VCaP (cell line): ENCODE measurements at regions not wholly inside any gene's neighbourhood (a gene's known extent, or its start where the extent isn't known, plus 50 kb on each side); places are given as distances from the start of the nearest gene placed in this dataset.

Source experiments
- H3K27ac ChIP-seq: fragments of 450-650 bp; 2 replicates; pipeline ENCODE4 v1.5.1; 2017
- TF ChIP-seq, protein P1 (sequence below): fragments of 450-650 bp; conservative IDR thresholded peaks from 2 replicates; pipeline ENCODE4 v1.5.1; 2017; ENCODE audit warnings: mild to moderate bottlenecking, moderate library complexity

GRCh38 chr3:89802881-89803280 lies 695.5 kb downstream of the EPHA3 start:
- H3K27ac ChIP-seq, result no peak overlapping the region
- TF ChIP-seq, protein P1, sequence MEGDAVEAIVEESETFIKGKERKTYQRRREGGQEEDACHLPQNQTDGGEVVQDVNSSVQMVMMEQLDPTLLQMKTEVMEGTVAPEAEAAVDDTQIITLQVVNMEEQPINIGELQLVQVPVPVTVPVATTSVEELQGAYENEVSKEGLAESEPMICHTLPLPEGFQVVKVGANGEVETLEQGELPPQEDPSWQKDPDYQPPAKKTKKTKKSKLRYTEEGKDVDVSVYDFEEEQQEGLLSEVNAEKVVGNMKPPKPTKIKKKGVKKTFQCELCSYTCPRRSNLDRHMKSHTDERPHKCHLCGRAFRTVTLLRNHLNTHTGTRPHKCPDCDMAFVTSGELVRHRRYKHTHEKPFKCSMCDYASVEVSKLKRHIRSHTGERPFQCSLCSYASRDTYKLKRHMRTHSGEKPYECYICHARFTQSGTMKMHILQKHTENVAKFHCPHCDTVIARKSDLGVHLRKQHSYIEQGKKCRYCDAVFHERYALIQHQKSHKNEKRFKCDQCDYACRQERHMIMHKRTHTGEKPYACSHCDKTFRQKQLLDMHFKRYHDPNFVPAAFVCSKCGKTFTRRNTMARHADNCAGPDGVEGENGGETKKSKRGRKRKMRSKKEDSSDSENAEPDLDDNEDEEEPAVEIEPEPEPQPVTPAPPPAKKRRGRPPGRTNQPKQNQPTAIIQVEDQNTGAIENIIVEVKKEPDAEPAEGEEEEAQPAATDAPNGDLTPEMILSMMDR, result no peak

DNA sequence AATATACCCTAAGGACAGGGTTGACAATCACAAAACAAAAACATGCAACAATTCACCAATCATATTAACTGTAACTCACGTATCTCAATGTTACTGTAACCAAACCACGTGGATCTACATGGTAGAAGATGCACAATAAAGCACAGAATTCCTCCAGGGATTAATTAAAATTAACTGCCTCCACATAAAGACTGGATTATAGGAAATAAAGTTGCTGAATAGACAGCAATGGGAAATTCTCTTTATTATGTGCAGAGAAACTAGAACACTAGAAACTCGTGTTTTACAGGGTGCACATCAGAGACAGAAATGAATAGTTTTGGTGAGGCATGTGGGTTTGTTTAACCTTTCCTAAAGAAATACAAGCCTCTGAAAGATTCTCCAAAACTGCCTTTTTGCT lies 696.3 kb downstream of the EPHA3 start:
- no peak overlapping the region for H3K27ac ChIP-seq
- TF ChIP-seq, protein P1, result no peak

- TF ChIP-seq, protein P1, result no peak
- H3K27ac ChIP-seq, result no peak overlapping the region
Observed at GRCh38 chr3:89806166-89806565, 698.7 kb downstream of the EPHA3 start.

DNA sequence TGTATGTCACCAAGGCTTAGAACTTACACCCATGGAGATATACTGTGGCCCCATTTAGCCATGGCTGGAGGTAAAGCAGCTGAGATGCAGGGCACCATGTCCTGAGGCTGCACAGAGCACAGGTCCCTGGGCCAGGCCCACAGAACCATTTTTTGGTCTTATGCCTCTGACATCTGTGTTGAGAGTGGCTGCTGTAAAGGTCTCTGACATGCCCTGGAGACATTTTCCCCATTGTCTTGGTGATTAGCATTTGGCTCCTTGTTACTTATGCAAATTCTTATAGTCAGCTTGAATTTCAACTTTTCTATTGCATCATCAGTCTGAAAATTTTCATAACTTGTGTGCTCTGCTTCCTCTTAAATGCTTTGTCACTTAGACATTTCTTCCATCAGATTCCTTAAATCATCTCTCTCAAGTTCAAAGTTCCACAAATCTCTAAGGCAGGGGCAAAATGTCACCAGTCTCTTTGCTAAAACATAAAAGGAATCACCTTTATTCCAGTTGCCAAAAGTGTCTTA lies 701.3 kb downstream of the EPHA3 start:
- H3K27ac ChIP-seq, result no peak overlapping the region

GRCh38 chr3:89813500-89813899 lies 706.1 kb downstream of the EPHA3 start:
- TF ChIP-seq, protein P1, result no peak
- no peak overlapping the region for H3K27ac ChIP-seq

More for the DNA sequence above, 701.3 kb downstream of the EPHA3 start:
- TF ChIP-seq, protein P1, result no peak

GRCh38 chr3:89841041-89841440 lies 733.6 kb downstream of the EPHA3 start:
- H3K27ac ChIP-seq, result no peak overlapping the region
- TF ChIP-seq, protein P1, result no peak

DNA sequence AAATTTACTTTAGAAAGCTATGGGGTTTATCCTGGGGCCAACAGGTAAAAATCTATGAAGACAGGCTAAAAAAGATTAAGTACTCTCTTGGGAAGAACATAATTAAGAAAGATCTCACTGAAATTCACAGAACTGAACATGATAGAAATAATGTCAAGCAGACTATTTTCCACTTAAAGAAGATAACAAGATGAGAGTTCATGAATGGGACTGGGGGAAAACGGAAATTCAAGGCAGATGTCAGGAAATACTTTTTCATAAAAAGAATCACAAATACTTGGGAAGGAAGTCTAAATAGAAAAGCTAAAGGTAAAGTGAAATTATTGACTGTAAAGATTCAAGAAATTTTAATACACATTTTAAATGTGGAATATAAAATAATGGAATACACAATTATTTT lies 737.6 kb downstream of the EPHA3 start:
- TF ChIP-seq, protein P1, result no peak
- no peak overlapping the region for H3K27ac ChIP-seq
